ENCODE measurements at regions not wholly inside any gene's neighbourhood (a gene's known extent, or its start where the extent isn't known, plus 50 kb on each side); places are given as distances from the start of the nearest gene placed in this dataset.

- dilution Hi-C loops (cut with MboI; ENCODE audit: extremely low pct_ligation_motif_present, low sequenced_read_pairs): no loop called here
- H3K27ac ChIP-seq (ENCODE audit: insufficient read depth, low read depth, low read length): no peak overlapping the region
- intact Hi-C loops (cut with micrococcal nuclease): no loop called here
- H3K4me3 ChIP-seq (replicated peaks in 1 of 3; ENCODE audit: insufficient read depth in 1 of 3, low read depth in 1 of 3, low read length in 3 of 3): no peak overlapping the region
- TF ChIP-seq FOS (IDR thresholded peaks at IDR 0.05; ENCODE audit: borderline replicate concordance, insufficient read depth, low read length) (no peak), POLR2A (IDR thresholded peaks at IDR 0.05; ENCODE audit: low read depth, low read length) (no peak), POLR2AphosphoS5 (IDR thresholded peaks at IDR 0.05; ENCODE audit: insufficient read depth, low read depth, low read length) (no peak), EZH2 (IDR thresholded peaks at IDR 0.05; ENCODE audit: borderline replicate concordance, low read depth, low read length, severe bottlenecking) (no peak), JUN (IDR thresholded peaks at IDR 0.05; ENCODE audit: borderline replicate concordance, insufficient read depth, insufficient read length, low read depth) (no peak), GATA2 (IDR thresholded peaks at IDR 0.05; ENCODE audit: insufficient read depth, insufficient read length, low read depth, low read length) (no peak)
- no TSS peak for BruUV-seq (replicated peaks)
- ChIA-PET POLR2A (no interaction called here), CTCF (interaction anchor here (1.0 kb wide), 1 partner anchor 276 kb away, joined by 3 read pairs; no protein-coding TSS in a partner anchor)
- H3K4me1 ChIP-seq (ENCODE audit: control insufficient read depth, extremely low read depth, insufficient read depth, low read length): no peaks in the 10 kb centered on the region
- no peaks in the 10 kb centered on the region for H3K79me2 ChIP-seq (ENCODE audit: control insufficient read depth, insufficient read depth, low read length)
- H3K4me2 ChIP-seq (ENCODE audit: insufficient read depth, low read length): no peak overlapping the region
- no peaks in the 10 kb centered on the region for H3K9me3 ChIP-seq (replicated peaks; ENCODE audit: control insufficient read depth, insufficient read depth, low read length)
- no peaks in the 10 kb centered on the region for H3K27me3 ChIP-seq (ENCODE audit: control insufficient read depth in 2 of 2, insufficient read depth in 2 of 2, low read length in 2 of 2)
- no peak overlapping the region for H2AFZ ChIP-seq (ENCODE audit: low read depth, low read length)
- DNase-seq (ENCODE audit: low read depth, low spot score): no peak
- FAIRE-seq: no peak
- no peaks in the 10 kb centered on the region for H3K36me3 ChIP-seq (ENCODE audit: control insufficient read depth in 2 of 2, extremely low read depth in 1 of 2, insufficient read depth in 2 of 2, low read length in 2 of 2)
- H3K9ac ChIP-seq (replicated peaks; ENCODE audit: extremely low read depth, insufficient read depth, low read length): no peak overlapping the region
- no peaks in the 10 kb centered on the region for H4K20me1 ChIP-seq (replicated peaks; ENCODE audit: control insufficient read depth, extremely low read depth, insufficient read depth, low read length)
- no peaks in the 10 kb centered on the region for H3K9me1 ChIP-seq (replicated peaks; ENCODE audit: control insufficient read depth, extremely low read depth, insufficient read depth, low read length)
Measured at GRCh38 chr6:93985953-93986352, 566.6 kb upstream of the EPHA7 start.

GRCh38 chr6:93975159-93975558, 555.8 kb upstream of the EPHA7 start:
- no peaks in the 10 kb centered on the region for H4K20me1 ChIP-seq (replicated peaks; ENCODE audit: control insufficient read depth, extremely low read depth, insufficient read depth, low read length)
- H3K4me2 ChIP-seq (ENCODE audit: insufficient read depth, low read length): no peak overlapping the region
- H3K9ac ChIP-seq (replicated peaks; ENCODE audit: extremely low read depth, insufficient read depth, low read length): no peak overlapping the region
- no peak for TF ChIP-seq MAX (IDR thresholded peaks at IDR 0.05; ENCODE audit: insufficient read depth, insufficient read length)
- no peak for TF ChIP-seq GATA2 (IDR thresholded peaks at IDR 0.05; ENCODE audit: insufficient read depth, insufficient read length, low read depth, low read length)
- no peak for TF ChIP-seq FOS (IDR thresholded peaks at IDR 0.05; ENCODE audit: borderline replicate concordance, insufficient read depth, low read length)
- no peak for TF ChIP-seq POLR2A (IDR thresholded peaks at IDR 0.05; ENCODE audit: low read depth, low read length)
- no peak for TF ChIP-seq EZH2 (IDR thresholded peaks at IDR 0.05; ENCODE audit: borderline replicate concordance, low read depth, low read length, severe bottlenecking)
- TF ChIP-seq POLR2AphosphoS5 (IDR thresholded peaks at IDR 0.05; ENCODE audit: insufficient read depth, low read depth, low read length): no peak
- TF ChIP-seq MYC (IDR thresholded peaks at IDR 0.05; ENCODE audit: low read depth, low read length): no peak
- TF ChIP-seq JUN (IDR thresholded peaks at IDR 0.05; ENCODE audit: borderline replicate concordance, insufficient read depth, insufficient read length, low read depth): no peak
- TF ChIP-seq CTCF (IDR thresholded peaks at IDR 0.05; ENCODE audit: extremely low read depth in 1 of 2, insufficient read depth in 1 of 2, low read depth in 1 of 2, low read length in 2 of 2): no peak
- no peaks in the 10 kb centered on the region for H3K9me1 ChIP-seq (replicated peaks; ENCODE audit: control insufficient read depth, extremely low read depth, insufficient read depth, low read length)
- ChIA-PET CTCF (no interaction called here), POLR2A (no interaction called here)
- no peak overlapping the region for H2AFZ ChIP-seq (ENCODE audit: low read depth, low read length)
- intact Hi-C loops (cut with micrococcal nuclease): no loop called here
- no peaks in the 10 kb centered on the region for H3K9me3 ChIP-seq (replicated peaks; ENCODE audit: control insufficient read depth, insufficient read depth, low read length)
- FAIRE-seq (no peak), DNase-seq (ENCODE audit: low read depth, low spot score) (no peak)
- dilution Hi-C loops (cut with MboI; ENCODE audit: extremely low pct_ligation_motif_present, low sequenced_read_pairs): no loop called here
- H3K4me3 ChIP-seq (replicated peaks in 1 of 3; ENCODE audit: insufficient read depth in 1 of 3, low read depth in 1 of 3, low read length in 3 of 3): no peak overlapping the region
- BruUV-seq (replicated peaks): no TSS peak
- no peak overlapping the region for H3K27ac ChIP-seq (ENCODE audit: insufficient read depth, low read depth, low read length)
- H3K27me3 ChIP-seq (ENCODE audit: control insufficient read depth in 2 of 2, insufficient read depth in 2 of 2, low read length in 2 of 2): no peaks in the 10 kb centered on the region
- H3K79me2 ChIP-seq (ENCODE audit: control insufficient read depth, insufficient read depth, low read length): no peaks in the 10 kb centered on the region
- no peaks in the 10 kb centered on the region for H3K4me1 ChIP-seq (ENCODE audit: control insufficient read depth, extremely low read depth, insufficient read depth, low read length)
- H3K36me3 ChIP-seq (ENCODE audit: control insufficient read depth in 2 of 2, extremely low read depth in 1 of 2, insufficient read depth in 2 of 2, low read length in 2 of 2): no peaks in the 10 kb centered on the region
